Stimulated activated naive CD8-positive, alpha-beta T cell treated with anti-CD3 and anti-CD28 coated beads, Interleukin-15, amount 100 ng/mL, for 72 hours (primary cell): ENCODE measurements at regions not wholly inside any gene's neighbourhood (a gene's known extent, or its start where the extent isn't known, plus 50 kb on each side); places are given as distances from the start of the nearest gene placed in this dataset.
"Not testable (repeated sequence)": the region's sequence is repeated elsewhere in the genome, so short reads cannot be mapped to it uniquely, and the experiment has no call there.

Experiments
- ATAC-seq: fragments of 150-1000 bp; cut with Tn5 transposase; 2 replicates; pipeline ENCODE4 v1.10.0; 2021; ENCODE audit warnings: mild to moderate bottlenecking, moderate library complexity
- DNase-seq, 2 donors: peaks; one replicate each; pipeline ENCODE4 v3.0.0; 2021 to 2022
- H3K27ac Mint-ChIP-seq, 2 donors: one replicate each; pipeline ENCODE4 v1.8.0; 2022; ENCODE audit warnings: mild to moderate bottlenecking in 2 of 2, mixed read lengths in 2 of 2, moderate library complexity in 2 of 2
- H3K27me3 Mint-ChIP-seq: one replicate; pipeline ENCODE4 v1.8.0; 2022; ENCODE audit warnings: mixed read lengths
- H3K4me1 Mint-ChIP-seq: one replicate; pipeline ENCODE4 v1.8.0; 2022; ENCODE audit warnings: mild to moderate bottlenecking, mixed read lengths
- H3K4me3 Mint-ChIP-seq, 2 donors: one replicate each; pipeline ENCODE4 v1.8.0; 2022; ENCODE audit warnings: mild to moderate bottlenecking in 2 of 2, mixed read lengths in 2 of 2, moderate library complexity in 1 of 2
- H3K9me3 Mint-ChIP-seq, 2 donors: one replicate each; pipeline ENCODE4 v1.8.0; 2022; ENCODE audit warnings: mixed read lengths in 2 of 2

DNA sequence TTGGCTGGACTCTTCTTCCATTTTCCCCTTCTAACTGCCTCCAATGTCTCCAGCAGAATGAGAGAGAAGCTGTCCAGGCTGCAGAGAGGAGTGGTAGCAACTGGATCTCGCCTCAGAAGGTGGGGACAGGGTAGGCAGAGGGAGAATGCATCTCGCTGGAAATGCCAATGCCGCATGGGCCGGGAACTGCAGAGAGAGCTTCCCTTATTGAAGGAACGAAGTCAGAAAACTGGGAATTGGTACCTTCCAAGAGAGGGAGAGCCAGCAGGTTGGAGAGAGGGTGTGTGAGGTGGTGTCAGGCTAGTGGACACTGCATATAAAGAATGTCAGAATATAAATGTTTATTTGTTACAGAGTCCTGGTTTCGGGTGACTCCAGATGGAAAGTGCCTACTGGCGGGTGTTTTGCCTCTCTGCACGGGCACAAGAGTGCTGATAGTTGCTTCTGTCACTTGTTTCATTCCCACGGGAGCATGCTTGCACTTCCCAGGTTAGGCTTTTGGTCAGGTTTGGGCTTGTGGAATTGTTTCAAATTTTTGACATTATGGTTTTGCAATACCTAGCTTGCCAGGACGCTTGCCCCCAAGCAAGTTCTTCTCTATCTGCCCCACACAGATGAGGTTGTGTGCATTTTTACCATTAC is 156.8 kb upstream of the STS start:
- no peak for DNase-seq
- Mint-ChIP-seq H3K9me3 (peaks cover 8 to 14% of the 10 kb centered on the region in 2 donors), H3K27me3 (no peaks in the 10 kb centered on the region), H3K27ac (no peak overlapping the region), H3K4me1 (no peaks in the 10 kb centered on the region), H3K4me3 (no peak overlapping the region)
- ATAC-seq: no peak

DNA sequence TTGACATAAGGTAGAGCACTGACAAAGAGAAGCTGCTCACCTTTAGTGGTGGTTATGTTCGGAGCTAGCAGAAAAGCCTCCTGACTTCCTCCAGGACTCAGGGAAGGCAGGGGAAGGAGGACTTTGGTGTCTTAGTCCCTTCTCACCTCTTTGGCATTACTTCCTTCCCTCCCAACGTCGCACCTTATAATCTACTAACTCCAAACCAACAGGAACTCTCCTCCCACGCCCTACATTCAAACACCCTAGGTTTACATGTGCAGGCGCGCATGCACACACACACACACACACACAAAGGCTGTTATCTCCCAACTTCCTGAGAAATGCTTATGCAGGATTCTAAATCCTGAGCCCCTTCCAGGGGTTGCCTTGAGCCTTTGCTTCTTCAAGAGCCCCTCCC is 157.7 kb upstream of the STS start:
- no peaks in the 10 kb centered on the region for H3K4me1 Mint-ChIP-seq
- peaks cover 3 to 8% of the 10 kb centered on the region in 2 donors for H3K9me3 Mint-ChIP-seq
- H3K27me3 Mint-ChIP-seq: no peaks in the 10 kb centered on the region
- no peak overlapping the region for H3K4me3 Mint-ChIP-seq
- H3K27ac Mint-ChIP-seq: no peak overlapping the region
- ATAC-seq (no peak), DNase-seq (no peak)

DNA sequence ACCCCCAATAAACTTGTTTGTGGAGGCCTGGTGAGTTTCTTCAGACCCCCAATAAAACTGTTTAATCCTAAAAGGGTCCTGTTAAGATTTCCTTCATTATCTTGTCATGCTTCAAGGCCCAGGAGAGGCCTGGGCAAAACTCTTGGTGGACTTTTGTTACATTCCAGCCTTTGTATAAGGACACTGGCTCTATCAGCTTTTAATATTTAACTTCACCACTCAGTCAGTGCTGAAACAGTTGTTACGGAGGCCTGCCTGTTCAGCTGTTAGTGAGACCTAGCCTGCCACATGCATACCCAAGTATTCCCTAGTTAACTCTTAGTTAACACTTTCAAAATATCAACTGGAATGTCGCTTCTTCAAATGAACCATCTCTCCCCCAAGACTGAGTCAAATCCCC is 158.8 kb upstream of the STS start:
- DNase-seq, ATAC-seq, H3K27ac Mint-ChIP-seq, H3K4me3 Mint-ChIP-seq, H3K27me3 Mint-ChIP-seq, H3K9me3 Mint-ChIP-seq, H3K4me1 Mint-ChIP-seq: not testable (repeated sequence)

DNA sequence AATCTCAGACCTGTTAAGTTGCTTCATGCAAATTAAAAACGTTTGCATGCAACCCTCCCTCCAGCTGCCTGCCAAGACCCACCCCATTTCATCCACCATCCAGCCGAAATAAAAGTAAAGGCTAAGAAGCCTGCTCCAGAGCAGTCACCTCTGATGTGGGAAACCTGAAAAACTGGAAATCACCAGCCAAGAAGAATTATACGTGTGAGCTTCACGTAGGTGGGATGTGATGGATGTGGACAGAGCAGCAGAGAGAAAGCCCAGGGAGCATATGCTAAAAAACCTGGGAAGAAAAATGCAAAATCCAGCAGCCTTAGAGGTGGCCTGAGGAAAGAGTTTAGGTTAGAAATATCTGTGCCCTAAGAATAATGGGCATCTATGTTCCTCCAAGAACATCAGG is 160.6 kb upstream of the STS start:
- ATAC-seq (no peak), DNase-seq (no peak)
- Mint-ChIP-seq H3K4me1 (no peaks in the 10 kb centered on the region), H3K27me3 (no peaks in the 10 kb centered on the region), H3K4me3 (no peak overlapping the region), H3K27ac (no peak overlapping the region), H3K9me3 (peaks cover 0 to 3% of the 10 kb centered on the region in 2 donors)

DNA sequence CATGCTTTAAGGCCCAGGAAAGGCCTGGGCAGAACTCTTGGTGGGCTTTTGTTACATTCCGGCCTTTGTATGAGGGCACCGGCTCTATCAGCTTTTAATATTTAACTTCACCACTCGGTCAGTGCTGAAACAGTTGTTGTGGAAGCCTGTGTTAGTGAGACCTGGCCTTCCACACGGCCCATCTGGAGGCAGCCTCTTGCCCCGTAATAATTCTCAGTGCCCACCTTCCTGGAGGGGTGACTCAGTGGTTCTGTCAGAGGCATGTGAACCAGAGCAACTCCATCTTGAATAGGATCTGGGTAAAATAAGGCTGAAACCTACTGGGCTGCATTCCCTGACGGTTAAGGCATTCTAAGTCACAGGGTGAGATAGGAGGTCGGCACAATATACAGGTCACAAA is 162.0 kb upstream of the STS start:
- H3K4me3 Mint-ChIP-seq: no peak overlapping the region
- no peak for DNase-seq
- no peak for ATAC-seq
- H3K27ac Mint-ChIP-seq: no peak overlapping the region
- peaks cover 0 to 6% of the 10 kb centered on the region in 2 donors for H3K9me3 Mint-ChIP-seq
- H3K27me3 Mint-ChIP-seq: no peaks in the 10 kb centered on the region
- H3K4me1 Mint-ChIP-seq: no peaks in the 10 kb centered on the region

DNA sequence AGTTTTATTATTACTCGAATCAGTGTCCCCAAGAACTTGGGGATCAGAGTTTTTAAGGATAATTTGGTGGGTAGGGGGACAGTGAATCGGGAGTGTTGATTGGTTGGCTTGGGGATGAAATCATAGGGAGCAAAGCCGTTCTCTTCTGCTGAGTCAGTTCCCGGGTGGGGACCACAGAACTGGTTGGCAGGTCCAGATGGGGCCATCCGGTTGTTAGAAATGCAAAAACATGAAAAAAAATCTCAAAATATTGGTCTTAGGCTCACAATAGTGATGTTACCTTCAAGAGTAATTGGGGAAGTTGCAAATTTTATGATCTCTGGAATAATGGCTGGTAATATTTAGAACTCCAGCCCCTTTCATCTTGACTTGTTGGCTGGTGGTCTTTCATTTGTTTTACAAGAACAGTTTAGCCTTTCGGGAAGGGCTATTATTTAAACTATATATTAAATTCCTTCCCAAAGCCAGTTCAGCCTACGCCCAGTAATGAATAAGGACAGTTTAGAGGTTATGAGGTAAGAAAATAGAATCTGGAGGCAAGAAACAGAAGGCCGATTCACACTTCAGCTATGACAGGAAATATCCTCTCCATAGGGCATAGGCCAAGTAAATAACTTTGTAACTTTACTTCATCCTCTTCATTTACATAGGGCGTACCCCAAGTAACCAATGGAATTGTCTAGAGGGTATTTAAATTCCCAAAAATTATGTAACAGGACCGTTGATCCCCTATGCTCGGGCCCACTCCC is 164.1 kb upstream of the STS start:
- Mint-ChIP-seq H3K4me3 (no peak overlapping the region), H3K4me1 (no peaks in the 10 kb centered on the region), H3K27me3 (no peaks in the 10 kb centered on the region), H3K9me3 (peaks cover 0 to 6% of the 10 kb centered on the region in 2 donors), H3K27ac (no peak overlapping the region)
- DNase-seq (no peak), ATAC-seq (no peak)

DNA sequence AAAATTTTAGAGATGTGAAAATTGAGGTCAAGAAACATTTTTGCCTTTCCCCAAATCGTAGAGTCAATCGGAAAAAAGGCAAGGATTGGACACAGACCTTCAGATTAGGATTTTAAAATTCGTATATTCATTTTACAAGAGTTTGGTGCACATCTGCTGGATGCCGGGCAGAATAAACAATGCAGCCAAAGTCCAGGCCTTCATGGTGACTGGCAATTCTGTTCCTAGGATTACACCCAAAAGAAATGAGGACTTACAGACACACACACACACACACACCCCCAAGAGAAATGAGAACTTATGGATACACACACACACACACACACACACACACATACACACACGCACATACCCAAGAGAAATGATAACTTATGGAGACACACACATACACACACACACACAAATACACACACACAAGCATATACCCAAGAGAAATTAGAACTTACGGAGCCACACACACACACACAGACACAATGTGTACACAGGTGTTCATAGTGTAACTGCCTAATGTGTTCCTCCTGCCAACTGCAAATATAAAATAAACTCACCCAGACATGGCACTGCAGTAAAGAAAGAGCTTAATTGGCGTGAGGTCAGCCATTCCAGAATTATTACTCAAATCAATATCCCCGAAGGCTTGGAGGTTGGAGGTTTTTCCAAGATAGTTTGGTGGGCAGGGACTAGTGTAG is 165.7 kb upstream of the STS start:
- ATAC-seq (no peak), DNase-seq (no peak)
- no peak overlapping the region for H3K4me3 Mint-ChIP-seq
- H3K27me3 Mint-ChIP-seq: no peaks in the 10 kb centered on the region
- H3K4me1 Mint-ChIP-seq: no peaks in the 10 kb centered on the region
- H3K9me3 Mint-ChIP-seq: peaks cover 0 to 6% of the 10 kb centered on the region in 2 donors
- H3K27ac Mint-ChIP-seq: no peak overlapping the region

DNA sequence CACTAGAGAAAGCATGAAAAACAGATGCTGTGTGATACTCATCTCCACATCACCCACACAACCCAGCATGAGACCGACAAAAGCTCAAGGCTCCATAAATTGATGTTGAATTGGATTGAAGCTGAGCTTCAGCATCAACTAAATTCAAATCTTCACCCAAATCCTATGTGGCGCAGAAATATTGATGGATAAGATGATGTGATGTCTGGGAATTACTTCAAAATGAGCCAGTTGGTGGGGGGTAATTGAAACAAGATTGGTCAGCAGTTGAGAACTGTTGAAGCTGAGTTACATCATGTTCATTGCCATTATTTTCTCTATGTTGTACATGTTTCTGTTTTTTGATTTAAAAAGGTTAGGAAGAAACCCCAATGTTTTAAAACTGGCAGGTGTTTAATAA is 166.5 kb upstream of the STS start:
- DNase-seq: no peak
- H3K4me3 Mint-ChIP-seq: no peak overlapping the region
- H3K27me3 Mint-ChIP-seq: no peaks in the 10 kb centered on the region
- no peaks in the 10 kb centered on the region for H3K4me1 Mint-ChIP-seq
- H3K9me3 Mint-ChIP-seq: peaks cover 0 to 6% of the 10 kb centered on the region in 2 donors
- no peak overlapping the region for H3K27ac Mint-ChIP-seq
- ATAC-seq: no peak

DNA sequence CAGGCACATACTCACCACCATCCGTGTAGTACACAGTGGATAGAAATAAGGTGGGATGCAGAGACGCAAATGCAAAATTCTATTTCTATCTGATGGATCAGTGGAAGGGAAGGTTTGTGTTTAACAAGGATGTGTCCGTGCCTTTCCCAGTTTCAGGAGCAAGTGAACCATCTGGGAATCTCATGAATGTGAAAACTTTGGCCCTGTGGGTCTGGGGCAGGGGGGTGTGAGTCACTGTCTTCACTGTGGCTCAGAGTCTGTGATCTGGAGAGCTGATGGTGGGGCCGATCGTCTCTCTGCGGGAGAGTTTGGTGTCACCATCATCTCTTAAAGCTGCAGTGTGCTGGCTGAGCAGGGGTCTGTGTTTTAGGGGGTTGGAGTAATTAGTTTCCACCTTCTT is 179.3 kb upstream of the STS start:
- ATAC-seq (no peak), DNase-seq (no peak)
- Mint-ChIP-seq H3K4me3 (no peak overlapping the region), H3K9me3 (peaks cover 3 to 9% of the 10 kb centered on the region in 2 donors), H3K27me3 (no peaks in the 10 kb centered on the region), H3K27ac (no peak overlapping the region), H3K4me1 (no peaks in the 10 kb centered on the region)

DNA sequence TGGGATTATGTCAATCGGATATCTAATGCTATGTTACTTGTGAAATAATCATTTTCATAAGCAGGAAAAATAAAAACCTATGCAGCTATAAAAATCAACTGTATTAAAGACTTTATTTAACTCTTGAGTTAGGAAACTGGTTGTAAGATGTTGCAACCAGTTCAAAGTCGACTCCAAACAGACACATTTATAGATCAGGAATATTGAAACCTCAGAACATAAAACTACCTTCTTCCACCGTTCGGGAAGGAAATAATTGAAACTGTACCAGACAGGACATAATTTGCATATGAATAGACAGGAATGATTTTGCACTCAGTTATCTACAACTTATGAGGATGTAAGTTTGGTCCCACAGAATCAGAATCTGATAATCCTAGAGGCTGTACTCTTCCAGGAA is 181.8 kb upstream of the STS start:
- DNase-seq (no peak), ATAC-seq (no peak)
- no peak overlapping the region for H3K27ac Mint-ChIP-seq
- H3K27me3 Mint-ChIP-seq: no peaks in the 10 kb centered on the region
- H3K4me3 Mint-ChIP-seq: no peak overlapping the region
- H3K9me3 Mint-ChIP-seq: no peaks in the 10 kb centered on the region
- H3K4me1 Mint-ChIP-seq: no peaks in the 10 kb centered on the region

DNA sequence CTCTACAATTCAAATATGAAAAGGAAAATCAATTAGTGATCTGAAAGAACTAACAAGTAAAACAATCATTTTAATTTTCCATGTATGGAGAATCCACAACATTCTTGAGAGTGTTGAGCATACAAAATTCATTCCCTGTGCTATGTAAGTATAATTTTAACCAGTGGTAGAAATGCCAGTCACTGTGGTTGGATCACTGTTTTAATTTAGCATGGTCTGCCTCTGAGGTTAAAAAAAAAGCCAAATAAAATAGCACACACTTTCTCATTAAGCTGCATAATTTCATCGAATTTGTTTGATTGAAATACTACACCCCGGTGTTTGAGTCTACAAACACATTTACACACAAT is 185.5 kb upstream of the STS start:
- DNase-seq: no peak
- no peak for ATAC-seq
- no peaks in the 10 kb centered on the region for H3K9me3 Mint-ChIP-seq
- no peak overlapping the region for H3K4me3 Mint-ChIP-seq
- no peak overlapping the region for H3K27ac Mint-ChIP-seq
- no peaks in the 10 kb centered on the region for H3K4me1 Mint-ChIP-seq
- no peaks in the 10 kb centered on the region for H3K27me3 Mint-ChIP-seq

DNA sequence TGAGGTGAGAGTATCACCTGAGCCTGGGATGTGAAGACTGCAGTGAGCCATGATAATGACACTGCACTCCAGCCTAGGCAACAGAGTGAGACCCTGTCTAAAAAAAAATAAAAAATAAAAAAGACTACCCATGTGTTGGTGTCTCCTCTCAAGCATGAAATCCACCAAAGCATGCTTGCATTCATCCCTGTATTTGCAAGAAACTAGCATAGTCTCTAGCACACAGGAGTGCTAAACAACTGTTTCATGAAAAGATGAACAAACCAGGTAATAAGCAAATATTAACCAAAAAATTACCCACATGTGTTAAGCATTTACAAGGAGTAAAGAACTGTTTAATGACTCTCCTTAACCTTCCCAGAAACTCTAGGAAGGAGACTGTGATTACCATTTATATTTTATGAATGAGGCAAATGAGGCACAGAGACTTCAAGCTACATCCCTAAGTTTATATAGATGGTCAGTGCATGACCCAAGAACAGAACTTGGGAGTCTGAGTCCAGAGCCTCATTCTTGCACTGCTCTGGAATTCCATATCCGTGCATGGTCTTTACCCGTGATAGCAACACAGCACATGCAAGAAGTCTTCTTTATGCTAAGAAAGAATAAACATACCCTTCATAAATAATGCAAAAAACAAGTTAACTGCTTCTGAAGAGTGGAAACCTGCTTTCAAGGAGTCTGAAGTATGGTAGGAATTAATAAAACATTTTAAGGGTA is 186.1 kb upstream of the STS start:
- Mint-ChIP-seq H3K4me1 (no peaks in the 10 kb centered on the region), H3K9me3 (no peaks in the 10 kb centered on the region), H3K27ac (no peak overlapping the region), H3K4me3 (no peak overlapping the region), H3K27me3 (no peaks in the 10 kb centered on the region)
- DNase-seq: no peak
- ATAC-seq: no peak

DNA sequence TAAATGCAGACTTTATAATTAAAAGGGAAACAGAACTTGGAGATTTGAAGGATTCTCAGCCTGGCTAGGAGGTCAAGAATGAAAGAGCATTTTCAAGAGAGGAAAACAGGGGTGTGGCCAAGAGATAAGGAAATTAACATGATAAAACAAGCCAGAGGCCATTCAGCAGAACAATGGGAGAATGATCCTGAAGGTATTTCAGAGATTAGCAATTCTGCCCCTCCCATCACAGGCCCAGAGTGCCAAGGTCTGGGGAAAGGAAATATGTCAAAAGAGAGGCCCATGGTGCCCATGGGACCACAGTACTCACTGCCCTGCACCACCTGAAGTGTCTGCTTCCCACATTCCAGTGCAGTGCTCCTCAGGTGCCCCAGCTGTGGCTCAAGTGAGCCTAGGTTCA is 188.5 kb upstream of the STS start:
- Mint-ChIP-seq H3K27me3 (no peaks in the 10 kb centered on the region), H3K27ac (no peak overlapping the region), H3K4me1 (no peaks in the 10 kb centered on the region), H3K4me3 (no peak overlapping the region), H3K9me3 (no peaks in the 10 kb centered on the region)
- ATAC-seq: no peak
- DNase-seq: no peak

DNA sequence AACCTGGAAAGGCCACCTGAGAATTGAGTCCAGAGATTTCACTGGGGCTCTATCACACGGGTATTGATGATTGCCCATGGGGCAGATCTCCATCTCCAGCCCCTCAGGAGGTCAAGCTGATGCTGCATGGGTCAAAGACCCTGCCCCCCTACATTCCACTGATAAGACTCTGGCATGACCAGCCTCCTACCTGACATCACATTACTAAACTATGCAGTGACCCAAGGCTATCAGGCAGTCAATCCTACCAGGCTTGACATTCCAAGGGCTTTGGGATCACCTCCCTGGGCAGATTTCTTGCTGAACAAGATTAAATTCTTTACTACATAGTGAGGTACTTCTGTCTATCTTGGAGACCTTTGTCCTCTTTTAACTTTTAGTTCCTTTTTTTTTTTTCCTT is 192.7 kb upstream of the STS start:
- Mint-ChIP-seq H3K4me1 (no peaks in the 10 kb centered on the region), H3K4me3 (no peak overlapping the region)

DNA sequence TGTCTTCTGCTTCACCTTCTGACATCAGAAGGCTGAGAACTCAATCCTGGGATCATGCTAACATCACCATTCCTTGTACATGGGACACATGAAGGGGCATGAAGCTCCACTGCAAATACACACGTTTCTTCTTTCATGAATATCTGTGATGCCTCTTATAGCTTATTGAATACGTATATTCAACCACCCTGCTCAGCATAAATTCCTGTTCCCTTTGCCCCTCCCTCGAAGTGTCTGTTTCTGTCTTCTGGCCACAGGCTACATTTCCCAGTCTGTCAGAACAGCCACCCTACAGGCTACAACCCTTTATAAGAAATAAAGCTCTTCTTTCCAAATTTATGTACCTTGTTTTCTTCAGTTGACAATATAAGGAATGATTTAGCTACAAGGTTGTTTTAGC is 201.3 kb upstream of the STS start:
- Mint-ChIP-seq H3K9me3 (peaks cover 4 to 7% of the 10 kb centered on the region in 2 donors), H3K4me3 (no peak overlapping the region), H3K27ac (no peak overlapping the region), H3K27me3 (no peaks in the 10 kb centered on the region), H3K4me1 (no peaks in the 10 kb centered on the region)
- ATAC-seq (no peak), DNase-seq (no peak)

More for the DNA sequence above, 192.7 kb upstream of the STS start:
- Mint-ChIP-seq H3K27ac (no peak overlapping the region), H3K9me3 (peaks cover 5 to 8% of the 10 kb centered on the region in 2 donors), H3K27me3 (no peaks in the 10 kb centered on the region)
- ATAC-seq: no peak
- DNase-seq: no peak

DNA sequence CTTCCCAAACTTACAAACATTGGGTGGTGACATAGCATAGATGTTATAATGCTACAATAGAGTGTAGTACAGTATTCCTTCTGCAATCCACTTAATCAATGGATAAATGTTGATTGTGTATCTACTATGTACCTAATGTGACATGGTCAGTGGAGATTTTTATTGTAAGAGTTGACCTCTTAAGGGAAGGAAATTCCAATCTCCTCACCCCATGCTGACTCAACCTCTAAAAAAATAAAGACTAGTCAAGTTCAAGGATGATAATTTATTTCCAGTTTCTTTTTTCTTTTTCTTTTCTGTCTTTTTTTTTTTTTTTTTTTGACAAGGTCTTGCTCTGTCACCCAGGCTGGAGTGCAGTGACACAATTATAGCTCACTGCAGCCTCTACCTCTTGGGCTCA is 206.5 kb upstream of the STS start:
- H3K9me3 Mint-ChIP-seq: no peaks in the 10 kb centered on the region
- DNase-seq (no peak), ATAC-seq (no peak)
- no peaks in the 10 kb centered on the region for H3K27me3 Mint-ChIP-seq
- no peak overlapping the region for H3K4me3 Mint-ChIP-seq
- H3K27ac Mint-ChIP-seq: no peak overlapping the region
- H3K4me1 Mint-ChIP-seq: no peaks in the 10 kb centered on the region
